Endothelial cell of umbilical vein (primary cell): ENCODE measurements at regions not wholly inside any gene's neighbourhood (a gene's known extent, or its start where the extent isn't known, plus 50 kb on each side); places are given as distances from the start of the nearest gene placed in this dataset.

Experiments used
- MYC ChIP-seq: IDR thresholded peaks from one replicate; pipeline ENCODE4 v1.6.1; 2011; ENCODE audit warnings: mild to moderate bottlenecking, low read depth, low read length
- POLR2A ChIP-seq: IDR thresholded peaks from 2 replicates; pipeline ENCODE4 v1.6.1; 2012; ENCODE audit warnings: low read depth, mild to moderate bottlenecking, control low read depth, low read length
- TF ChIP-seq, protein P1 (sequence below), 2 donors: IDR thresholded peaks; 1 replicate in 1 of 2; 2 replicates in 1 of 2; pipeline ENCODE4 v1.5.1; 2011; ENCODE audit warnings: low read length in 2 of 2, mild to moderate bottlenecking in 2 of 2, moderate library complexity in 2 of 2, control low read depth in 1 of 2, inconsistent platforms in 1 of 2, low read depth in 1 of 2; ENCODE audit not compliant: insufficient read depth in 1 of 2; ENCODE audit errors: extremely low read depth in 1 of 2

DNA sequence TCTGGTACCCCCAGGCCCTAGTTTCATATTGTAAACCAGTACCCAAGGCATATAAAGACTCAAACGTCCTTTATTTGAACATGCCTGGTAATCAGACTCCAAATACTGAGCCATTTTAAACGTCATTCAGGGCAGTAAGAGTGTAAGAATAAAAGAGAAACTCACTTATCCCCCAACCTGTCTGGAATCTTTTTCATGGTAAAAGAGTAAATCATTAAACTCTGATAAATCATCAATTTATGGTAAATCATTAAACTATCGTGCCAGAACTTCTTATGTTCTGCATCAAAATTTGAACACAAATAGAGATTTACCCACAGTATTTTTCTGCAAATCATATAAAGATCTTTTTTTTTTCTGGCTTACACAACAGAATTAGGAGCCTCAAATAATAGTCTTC lies 734.3 kb upstream of the POT1 start:
- TF ChIP-seq, protein P1, sequence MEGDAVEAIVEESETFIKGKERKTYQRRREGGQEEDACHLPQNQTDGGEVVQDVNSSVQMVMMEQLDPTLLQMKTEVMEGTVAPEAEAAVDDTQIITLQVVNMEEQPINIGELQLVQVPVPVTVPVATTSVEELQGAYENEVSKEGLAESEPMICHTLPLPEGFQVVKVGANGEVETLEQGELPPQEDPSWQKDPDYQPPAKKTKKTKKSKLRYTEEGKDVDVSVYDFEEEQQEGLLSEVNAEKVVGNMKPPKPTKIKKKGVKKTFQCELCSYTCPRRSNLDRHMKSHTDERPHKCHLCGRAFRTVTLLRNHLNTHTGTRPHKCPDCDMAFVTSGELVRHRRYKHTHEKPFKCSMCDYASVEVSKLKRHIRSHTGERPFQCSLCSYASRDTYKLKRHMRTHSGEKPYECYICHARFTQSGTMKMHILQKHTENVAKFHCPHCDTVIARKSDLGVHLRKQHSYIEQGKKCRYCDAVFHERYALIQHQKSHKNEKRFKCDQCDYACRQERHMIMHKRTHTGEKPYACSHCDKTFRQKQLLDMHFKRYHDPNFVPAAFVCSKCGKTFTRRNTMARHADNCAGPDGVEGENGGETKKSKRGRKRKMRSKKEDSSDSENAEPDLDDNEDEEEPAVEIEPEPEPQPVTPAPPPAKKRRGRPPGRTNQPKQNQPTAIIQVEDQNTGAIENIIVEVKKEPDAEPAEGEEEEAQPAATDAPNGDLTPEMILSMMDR (IDR thresholded peaks at IDR 0.05; ENCODE audit: extremely low read depth in 1 of 2, insufficient read depth in 1 of 2, low read depth in 1 of 2, low read length in 2 of 2), result no peak
- TF ChIP-seq MYC (no peak), POLR2A (no peak)
